ENCODE measurements at regions not wholly inside any gene's neighbourhood (a gene's known extent, or its start where the extent isn't known, plus 50 kb on each side); places are given as distances from the start of the nearest gene placed in this dataset.

DNA sequence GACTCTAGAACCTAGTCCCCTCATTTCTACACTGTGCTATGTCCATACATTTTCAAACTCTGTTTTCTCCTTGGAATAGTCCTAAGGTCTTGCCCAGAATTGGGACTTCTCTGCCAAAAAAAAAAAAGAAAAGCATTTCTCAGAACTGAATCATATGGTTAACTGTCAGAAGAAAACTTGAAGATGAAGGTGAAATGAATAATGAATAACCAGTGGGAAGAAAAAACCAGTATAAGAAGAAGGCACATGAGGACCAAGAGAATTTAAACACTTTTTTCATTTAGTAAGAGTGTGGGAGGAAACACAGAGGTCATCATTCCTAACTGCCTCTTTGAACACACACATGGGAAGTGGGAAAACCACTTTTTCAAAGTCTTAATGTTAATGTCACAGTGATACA lies 197.7 kb downstream of the PRELID2 start:
- H3K4me3 ChIP-seq (ENCODE audit: low read depth, low read length), result no peak overlapping the region
- no peaks in the 10 kb centered on the region for H3K27me3 ChIP-seq (ENCODE audit: control insufficient read depth, insufficient read depth, low read length)
- POLR2A ChIA-PET, result no interaction called here
- no peaks in the 10 kb centered on the region for H3K36me3 ChIP-seq (ENCODE audit: control insufficient read depth, insufficient read depth, low read length)
- DNase-seq (ENCODE audit: low read depth), result peak; percentile 45
- TF ChIP-seq, protein P1, sequence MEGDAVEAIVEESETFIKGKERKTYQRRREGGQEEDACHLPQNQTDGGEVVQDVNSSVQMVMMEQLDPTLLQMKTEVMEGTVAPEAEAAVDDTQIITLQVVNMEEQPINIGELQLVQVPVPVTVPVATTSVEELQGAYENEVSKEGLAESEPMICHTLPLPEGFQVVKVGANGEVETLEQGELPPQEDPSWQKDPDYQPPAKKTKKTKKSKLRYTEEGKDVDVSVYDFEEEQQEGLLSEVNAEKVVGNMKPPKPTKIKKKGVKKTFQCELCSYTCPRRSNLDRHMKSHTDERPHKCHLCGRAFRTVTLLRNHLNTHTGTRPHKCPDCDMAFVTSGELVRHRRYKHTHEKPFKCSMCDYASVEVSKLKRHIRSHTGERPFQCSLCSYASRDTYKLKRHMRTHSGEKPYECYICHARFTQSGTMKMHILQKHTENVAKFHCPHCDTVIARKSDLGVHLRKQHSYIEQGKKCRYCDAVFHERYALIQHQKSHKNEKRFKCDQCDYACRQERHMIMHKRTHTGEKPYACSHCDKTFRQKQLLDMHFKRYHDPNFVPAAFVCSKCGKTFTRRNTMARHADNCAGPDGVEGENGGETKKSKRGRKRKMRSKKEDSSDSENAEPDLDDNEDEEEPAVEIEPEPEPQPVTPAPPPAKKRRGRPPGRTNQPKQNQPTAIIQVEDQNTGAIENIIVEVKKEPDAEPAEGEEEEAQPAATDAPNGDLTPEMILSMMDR (IDR thresholded peaks at IDR 0.05; ENCODE audit: insufficient read depth, low read depth, low read length), result no peak
- CTCF ChIA-PET, result interaction anchor here (2.1 kb wide), 1 partner anchor 10 kb away, joined by 5 read pairs; no protein-coding TSS in a partner anchor

DNA sequence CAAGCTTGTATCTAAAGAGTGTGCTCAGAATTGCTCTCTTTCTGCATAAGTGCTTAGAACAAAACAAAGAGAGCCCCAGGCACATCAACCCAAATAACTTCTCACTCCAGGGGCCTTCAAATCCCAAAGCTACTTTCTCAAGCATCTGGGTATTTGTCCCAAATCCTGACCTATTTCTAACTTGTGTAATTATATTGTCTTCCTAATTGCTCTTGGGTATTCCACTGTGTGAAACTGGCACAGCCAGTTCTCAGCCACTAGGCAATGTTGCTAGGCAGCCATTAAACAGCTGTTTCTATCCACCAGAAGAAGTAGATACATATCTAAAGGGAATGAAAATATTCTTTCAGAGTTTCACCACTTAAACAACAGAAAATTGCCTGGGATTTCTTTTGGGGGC lies 198.8 kb downstream of the PRELID2 start:
- Histone ChIP-seq H3K4me3 (ENCODE audit: low read depth, low read length) (no peak overlapping the region), H3K27me3 (ENCODE audit: control insufficient read depth, insufficient read depth, low read length) (no peaks in the 10 kb centered on the region), H3K36me3 (ENCODE audit: control insufficient read depth, insufficient read depth, low read length) (no peaks in the 10 kb centered on the region)
- no peak for DNase-seq (ENCODE audit: low read depth)
- ChIA-PET POLR2A (no interaction called here), CTCF (interaction anchor here (2.1 kb wide), 1 partner anchor 9 kb away, joined by 5 read pairs; no protein-coding TSS in a partner anchor)
- TF ChIP-seq, protein P1 (IDR thresholded peaks at IDR 0.05; ENCODE audit: insufficient read depth, low read depth, low read length), result no peak

DNA sequence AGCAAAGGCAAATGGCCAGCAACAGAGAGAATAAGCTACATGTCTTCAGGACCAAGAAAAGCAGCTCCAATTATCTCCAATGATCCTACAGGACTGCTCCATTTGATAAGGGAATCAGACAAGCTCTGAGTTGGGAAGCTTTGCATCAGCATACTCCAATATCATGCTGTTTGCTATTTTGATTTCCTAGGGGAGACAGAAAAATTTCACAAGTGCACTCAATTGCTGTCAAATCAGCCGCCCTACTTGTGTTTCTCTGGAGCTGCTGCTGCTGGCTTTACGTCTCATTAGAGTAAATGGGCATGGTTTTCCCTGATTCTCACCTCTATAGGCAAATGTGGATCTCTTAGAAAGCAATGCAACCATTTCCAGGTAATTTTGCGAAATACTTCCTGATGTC lies 201.7 kb downstream of the PRELID2 start:
- Histone ChIP-seq H3K27me3 (ENCODE audit: control insufficient read depth, insufficient read depth, low read length) (no peaks in the 10 kb centered on the region), H3K36me3 (ENCODE audit: control insufficient read depth, insufficient read depth, low read length) (no peaks in the 10 kb centered on the region), H3K4me3 (ENCODE audit: low read depth, low read length) (no peak overlapping the region)
- CTCF ChIA-PET, result no interaction called here
- DNase-seq (ENCODE audit: low read depth), result no peak
- TF ChIP-seq, protein P1 (IDR thresholded peaks at IDR 0.05; ENCODE audit: insufficient read depth, low read depth, low read length), result no peak
- POLR2A ChIA-PET, result no interaction called here

DNA sequence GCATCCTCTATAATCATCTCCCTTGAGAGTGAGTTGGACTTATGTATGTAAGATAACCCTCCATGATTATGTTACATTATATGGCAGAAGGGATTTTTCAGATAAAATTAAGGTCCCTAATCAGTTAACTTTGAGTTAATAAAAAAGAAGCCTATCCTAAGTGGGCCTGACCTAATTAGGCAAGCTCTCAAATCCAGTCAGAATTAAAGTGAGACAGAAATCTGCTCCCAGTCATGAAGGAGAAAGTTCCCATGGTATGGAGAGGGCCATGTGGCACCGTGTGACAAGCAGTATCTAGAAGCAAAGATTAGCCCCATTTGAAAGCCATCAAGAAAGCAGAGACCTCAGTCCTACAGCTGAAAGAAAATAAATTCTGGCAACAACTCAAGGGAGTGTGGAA lies 202.4 kb downstream of the PRELID2 start:
- no peak for DNase-seq (ENCODE audit: low read depth)
- Histone ChIP-seq H3K4me3 (ENCODE audit: low read depth, low read length) (no peak overlapping the region), H3K27me3 (ENCODE audit: control insufficient read depth, insufficient read depth, low read length) (no peaks in the 10 kb centered on the region), H3K36me3 (ENCODE audit: control insufficient read depth, insufficient read depth, low read length) (no peaks in the 10 kb centered on the region)
- ChIA-PET POLR2A (no interaction called here), CTCF (no interaction called here)
- TF ChIP-seq, protein P1 (IDR thresholded peaks at IDR 0.05; ENCODE audit: insufficient read depth, low read depth, low read length), result no peak

DNA sequence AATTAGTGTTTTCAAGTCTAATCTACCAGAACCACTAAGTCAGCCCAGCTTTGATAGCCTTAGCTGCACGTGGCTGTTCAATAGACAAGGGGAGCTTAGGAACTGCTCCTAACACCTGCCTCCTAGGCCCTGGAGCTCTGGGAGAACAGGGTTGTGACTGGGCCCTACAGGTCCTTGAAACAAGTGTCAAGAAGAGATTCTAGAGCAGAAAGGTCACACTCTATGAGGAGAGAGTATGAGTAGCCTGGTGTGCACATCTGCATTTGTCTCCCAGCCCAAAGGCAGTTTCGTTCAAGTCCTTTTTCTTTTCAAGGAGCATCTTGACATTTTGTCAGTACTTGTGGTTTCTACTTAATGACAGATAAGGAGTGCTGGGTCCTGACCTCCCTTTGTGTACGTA lies 206.1 kb downstream of the PRELID2 start:
- H3K27me3 ChIP-seq (ENCODE audit: control insufficient read depth, insufficient read depth, low read length), result no peaks in the 10 kb centered on the region
- TF ChIP-seq, protein P1 (IDR thresholded peaks at IDR 0.05; ENCODE audit: insufficient read depth, low read depth, low read length), result no peak
- H3K4me3 ChIP-seq (ENCODE audit: low read depth, low read length), result no peak overlapping the region
- no peak for DNase-seq (ENCODE audit: low read depth)
- ChIA-PET CTCF (no interaction called here), POLR2A (no interaction called here)
- no peaks in the 10 kb centered on the region for H3K36me3 ChIP-seq (ENCODE audit: control insufficient read depth, insufficient read depth, low read length)
